ENCODE measurements at regions not wholly inside any gene's neighbourhood (a gene's known extent, or its start where the extent isn't known, plus 50 kb on each side); places are given as distances from the start of the nearest gene placed in this dataset.
A peak's percentile ranks its signal among the peaks of the same experiment; 100 is the strongest.

DNA sequence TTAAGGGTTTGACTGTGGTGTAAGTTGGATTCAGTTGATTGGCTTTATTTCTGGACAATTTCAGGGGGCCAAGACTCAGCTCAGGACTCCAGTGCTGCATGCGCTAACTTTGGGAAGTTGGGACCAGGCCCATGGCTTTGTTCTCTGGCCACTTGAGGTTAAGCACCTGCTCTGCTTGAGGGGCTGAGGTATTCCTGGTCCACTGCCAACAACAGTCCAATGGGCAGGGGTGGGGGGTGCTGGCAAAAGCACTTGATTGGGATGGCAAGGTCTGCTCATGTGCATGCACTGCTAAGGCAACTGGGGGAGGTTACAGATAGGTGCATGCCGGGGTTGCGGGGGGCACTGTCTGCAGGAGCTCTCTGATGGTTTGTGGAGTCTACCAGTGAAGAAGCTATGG lies 52.6 kb upstream of the ASB17 start:
- no peak for DNase-seq

DNA sequence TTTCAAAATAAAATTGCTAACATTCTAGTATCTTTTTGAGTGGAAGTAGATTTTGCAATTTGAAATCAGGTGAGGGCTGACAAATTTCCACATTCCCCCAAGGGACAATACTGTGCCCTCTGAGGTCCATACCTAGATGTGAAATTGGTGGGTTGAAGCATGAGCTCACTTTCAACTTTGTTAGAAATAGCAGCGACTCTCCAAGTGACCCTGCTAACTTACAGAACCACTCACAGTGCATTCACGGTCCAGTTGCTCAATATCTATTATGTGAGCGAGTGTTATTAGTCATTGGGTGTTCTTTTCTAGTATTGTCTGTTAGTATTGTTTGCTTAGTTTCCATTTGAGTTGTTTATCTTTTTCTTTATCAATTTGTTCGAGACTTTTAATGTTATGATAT lies 53.6 kb upstream of the ASB17 start:
- DNase-seq: peak; percentile 28

GRCh38 chr1:75986478-75986877 lies 54.3 kb upstream of the ASB17 start:
- DNase-seq: no peak

DNA sequence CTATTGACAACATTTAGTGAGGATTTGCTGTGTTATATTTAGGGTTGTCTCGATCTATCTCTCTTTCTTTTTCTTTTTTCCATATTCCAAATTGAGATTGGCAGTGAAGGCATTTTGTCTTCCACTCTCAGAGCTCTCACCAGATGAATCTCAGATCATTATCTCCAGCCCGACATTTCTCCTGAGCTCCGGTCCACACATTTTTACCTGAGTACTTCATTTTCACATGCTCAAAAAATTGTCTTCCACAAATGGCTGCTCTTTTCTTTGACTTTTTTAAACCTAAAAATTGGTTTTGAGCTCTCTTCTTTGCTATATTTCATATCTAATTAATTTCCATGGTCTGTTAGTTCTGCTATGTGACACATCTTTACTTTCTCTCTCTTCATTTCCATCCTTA lies 56.9 kb upstream of the ASB17 start:
- DNase-seq: no peak

- no peak for DNase-seq
Observed at GRCh38 chr1:75990686-75991085, 58.5 kb upstream of the ASB17 start.

DNA sequence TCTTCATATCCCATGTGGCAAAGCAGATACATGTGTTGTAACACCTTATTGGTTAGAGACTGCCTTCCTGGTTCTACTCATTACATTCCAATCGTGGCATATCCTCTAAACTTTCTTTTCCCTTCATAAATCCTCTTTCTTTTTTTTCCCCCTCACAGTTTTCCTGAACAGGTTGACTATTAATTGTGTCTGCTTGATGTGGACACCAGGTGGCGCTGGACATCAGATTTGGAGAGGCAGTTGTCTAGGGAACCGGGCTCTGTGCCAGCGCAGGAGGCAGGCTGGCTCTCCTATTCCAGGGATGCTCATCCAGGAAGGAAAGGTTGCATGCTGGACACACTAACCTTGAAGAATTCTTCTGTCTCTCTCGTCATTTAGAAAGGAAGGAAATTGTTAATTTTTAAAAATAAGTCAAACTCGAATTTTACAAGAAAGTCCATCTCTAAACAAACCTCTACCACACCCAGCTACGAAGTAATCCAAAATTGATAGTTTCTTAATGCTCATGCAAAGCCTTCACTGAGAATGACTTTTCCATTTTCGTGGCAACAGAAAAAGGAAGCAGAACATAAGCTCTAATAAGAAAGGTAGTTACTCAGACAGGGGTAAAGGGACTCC lies 59.4 kb upstream of the ASB17 start:
- peak; percentile 97 for DNase-seq

DNA sequence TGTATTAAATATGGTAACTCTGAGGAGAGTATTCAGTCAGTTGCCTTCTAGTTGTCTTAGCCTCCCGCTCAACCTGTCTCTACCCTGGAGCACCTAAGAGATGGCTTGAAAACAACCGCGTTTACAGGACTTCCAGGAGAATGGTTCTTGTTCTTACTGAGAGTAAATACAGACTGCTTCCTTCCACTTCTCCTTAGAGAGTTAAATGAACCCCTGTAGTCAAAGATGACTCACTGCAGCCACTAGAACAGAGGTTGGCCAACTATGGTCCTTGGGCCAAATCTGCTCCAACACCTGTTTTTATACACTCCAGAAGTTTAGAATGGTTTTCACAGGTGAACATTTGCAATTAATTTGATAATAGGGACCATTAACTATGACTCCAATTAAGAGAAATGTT lies 60.1 kb upstream of the ASB17 start:
- peak; percentile 23 for DNase-seq

DNA sequence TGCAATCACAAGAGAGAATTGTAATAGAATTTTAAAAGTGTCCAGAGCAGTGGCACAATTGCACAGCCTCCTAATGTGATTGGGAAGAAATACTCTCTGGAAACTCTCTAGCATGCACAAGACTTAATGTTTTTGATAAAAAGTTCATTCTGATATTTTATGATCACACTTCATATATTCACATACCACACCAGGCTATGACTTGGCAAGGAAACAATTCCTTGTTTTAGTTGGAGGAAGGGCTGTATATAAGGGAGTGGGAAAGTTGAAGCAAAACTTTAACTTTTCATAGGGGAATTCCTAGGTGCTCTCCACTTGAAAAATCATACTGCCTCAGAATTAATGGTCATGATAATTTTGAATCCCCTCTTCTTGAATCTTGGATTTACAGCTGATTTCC lies 61.5 kb upstream of the ASB17 start:
- no peak for DNase-seq

DNA sequence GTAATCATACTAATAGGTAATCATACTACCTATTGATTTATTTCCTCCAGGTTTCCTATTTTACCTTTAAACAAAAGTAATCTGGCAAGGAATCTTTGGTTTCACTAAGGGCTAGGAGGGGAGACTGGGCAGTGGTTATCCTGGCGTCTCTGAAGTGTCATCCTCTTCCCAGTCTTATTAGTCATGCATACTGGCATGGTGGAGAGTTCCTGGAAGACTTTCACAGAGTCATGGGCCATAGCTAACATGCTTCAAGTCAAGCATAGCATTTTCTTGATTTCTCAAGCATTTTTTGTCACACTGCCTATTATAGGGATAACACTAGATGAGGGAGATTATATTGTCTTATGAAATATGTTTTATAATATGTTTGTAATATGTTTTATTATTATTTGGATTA lies 64.0 kb upstream of the ASB17 start:
- DNase-seq: peak; percentile 34

DNA sequence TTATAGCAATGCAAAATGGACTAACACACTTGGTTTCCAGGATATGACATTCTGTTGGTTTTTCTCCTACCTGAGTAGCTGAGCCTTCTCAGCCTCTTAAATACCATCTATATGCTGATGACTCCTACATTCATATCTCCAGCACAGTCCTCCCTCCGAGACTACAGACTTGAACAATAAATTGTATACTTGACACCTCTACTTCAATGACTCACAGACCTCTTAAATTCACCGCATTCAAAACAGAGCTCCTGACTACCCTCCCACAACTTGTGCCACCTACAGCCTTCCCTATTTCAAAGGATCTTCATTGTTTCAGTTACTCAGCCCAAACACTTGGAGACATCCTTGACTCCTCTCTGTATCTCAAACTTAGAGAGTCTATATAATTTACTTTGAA lies 66.8 kb upstream of the ASB17 start:
- peak; percentile 11 for DNase-seq

- DNase-seq: no peak
Observed at GRCh38 chr1:76003946-76004345, 70.6 kb upstream of the ST6GALNAC3 start.

GRCh38 chr1:76005765-76006164 lies 68.8 kb upstream of the ST6GALNAC3 start:
- DNase-seq: no peak

GRCh38 chr1:76006234-76006633 lies 68.3 kb upstream of the ST6GALNAC3 start:
- peak; percentile 54 for DNase-seq

DNA sequence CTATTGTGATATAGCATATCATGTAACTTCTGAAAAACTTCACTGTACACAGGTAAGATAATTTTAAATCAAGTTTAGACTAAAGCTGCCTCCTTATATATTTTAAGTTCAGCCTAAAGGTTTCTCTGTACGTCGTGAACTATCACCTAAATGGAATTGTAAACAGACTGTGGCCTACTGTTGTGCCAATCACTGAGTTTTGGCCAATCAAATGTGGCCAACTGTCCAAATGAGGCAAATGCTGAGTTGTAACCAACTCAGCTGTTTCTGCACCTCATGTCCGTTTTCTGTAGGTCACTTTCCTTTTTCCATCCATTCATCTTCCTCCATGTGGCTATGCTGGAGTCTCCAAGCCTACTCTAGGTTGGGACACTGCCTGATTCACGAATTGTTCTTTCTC lies 63.7 kb upstream of the ST6GALNAC3 start:
- no peak for DNase-seq

GRCh38 chr1:76012341-76013205 lies 62.0 kb upstream of the ST6GALNAC3 start:
- no peak for DNase-seq

DNA sequence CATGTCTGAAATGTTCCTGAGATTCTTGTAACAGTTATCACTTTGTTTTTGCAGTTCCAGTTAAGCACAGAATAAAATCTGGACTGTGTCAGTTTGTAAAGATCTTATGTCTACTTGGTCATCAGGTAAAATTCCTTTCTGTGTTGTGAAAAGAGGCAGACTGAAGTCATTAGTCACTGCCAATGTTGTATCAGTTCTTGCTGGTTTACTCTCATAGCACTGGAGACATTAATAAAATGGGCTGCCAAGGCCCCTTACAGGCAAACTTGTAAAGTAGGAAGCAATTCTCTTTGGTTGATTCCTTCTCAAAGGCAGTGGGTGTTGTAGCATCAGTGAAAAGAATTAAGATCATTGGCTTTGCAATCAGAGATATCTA lies 61.4 kb upstream of the ST6GALNAC3 start:
- no peak for DNase-seq

GRCh38 chr1:76015478-76016103 lies 59.0 kb upstream of the ST6GALNAC3 start:
- no peak for DNase-seq

GRCh38 chr1:76018045-76018444 lies 56.5 kb upstream of the ST6GALNAC3 start:
- DNase-seq: no peak

- DNase-seq: no peak
Observed at GRCh38 chr1:76021846-76022245, 52.7 kb upstream of the ST6GALNAC3 start.

GRCh38 chr1:76023669-76024435 lies 50.7 kb upstream of the ST6GALNAC3 start:
- no peak for DNase-seq

Data from DMS53 (cell line).